ENCODE measurements at regions not wholly inside any gene's neighbourhood (a gene's known extent, or its start where the extent isn't known, plus 50 kb on each side); places are given as distances from the start of the nearest gene placed in this dataset.

- Histone ChIP-seq H3K27ac (peak overlapping the region in 2 of 10 donors; percentile 22 to 49), H3K4me1 (no peaks in the 10 kb centered on the region), H3K27me3 (no peaks in the 10 kb centered on the region), H3K9me3 (no peaks in the 10 kb centered on the region), H3K4me3 (no peak overlapping the region), H3K36me3 (no peaks in the 10 kb centered on the region)
- no peak for DNase-seq
- ATAC-seq, result peak in 1 of 8 donors; percentile 65
- intact Hi-C loops (cut with DNase I), result no loop called here
- no peak for TF ChIP-seq CTCF (IDR thresholded peaks at IDR 0.05)
Observed at GRCh38 chr4:124523816-124524215, 188.7 kb downstream of the ANKRD50 start.

- Histone ChIP-seq H3K27ac (no peak overlapping the region), H3K4me3 (no peak overlapping the region), H3K4me1 (no peaks in the 10 kb centered on the region), H3K27me3 (no peaks in the 10 kb centered on the region), H3K9me3 (no peaks in the 10 kb centered on the region), H3K36me3 (no peaks in the 10 kb centered on the region)
- no peak for TF ChIP-seq CTCF (IDR thresholded peaks at IDR 0.05)
- intact Hi-C loops (cut with DNase I), result no loop called here
- DNase-seq, result no peak
- no peak for ATAC-seq
- WGBS, 2 donors, result 96 to 99% methylated on average over 4 of the region's 4 CpGs
Observed at GRCh38 chr4:124525524-124525923, 187.0 kb downstream of the ANKRD50 start.

- DNase-seq (no peak), ATAC-seq (no peak)
- no peaks in the 10 kb centered on the region for H3K36me3 ChIP-seq
- no peak overlapping the region for H3K4me3 ChIP-seq
- TF ChIP-seq CTCF (IDR thresholded peaks at IDR 0.05), result no peak
- 24 to 43% methylated on average over 2 of the region's 2 CpGs for WGBS, 2 donors
- H3K27ac ChIP-seq, result peak overlapping the region in 2 of 10 donors; percentile 30 to 51
- intact Hi-C loops (cut with DNase I), result no loop called here
- no peaks in the 10 kb centered on the region for H3K9me3 ChIP-seq
- no peaks in the 10 kb centered on the region for H3K27me3 ChIP-seq
- H3K4me1 ChIP-seq, result no peaks in the 10 kb centered on the region
Observed at GRCh38 chr4:124526331-124526730, 186.2 kb downstream of the ANKRD50 start.

- TF ChIP-seq CTCF (IDR thresholded peaks at IDR 0.05), result no peak
- 50 to 76% methylated on average over 4 of the region's 4 CpGs for WGBS, 2 donors
- DNase-seq, result no peak
Observed at GRCh38 chr4:124526769-124527168, 185.8 kb downstream of the ANKRD50 start.

GRCh38 chr4:124527364-124527763, 185.2 kb downstream of the ANKRD50 start:
- TF ChIP-seq CTCF (IDR thresholded peaks at IDR 0.05), result no peak
- no peak for DNase-seq
- H3K9me3 ChIP-seq, result no peaks in the 10 kb centered on the region
- H3K4me3 ChIP-seq, result no peak overlapping the region
- H3K27ac ChIP-seq, result no peak overlapping the region
- ATAC-seq, result no peak
- 96 to 97% methylated on average over 3 of the region's 3 CpGs for WGBS, 2 donors
- no peaks in the 10 kb centered on the region for H3K4me1 ChIP-seq
- H3K36me3 ChIP-seq, result no peaks in the 10 kb centered on the region
- intact Hi-C loops (cut with DNase I), result no loop called here
- no peaks in the 10 kb centered on the region for H3K27me3 ChIP-seq

More at GRCh38 chr4:124526769-124527168, 185.8 kb downstream of the ANKRD50 start:
- no peak for ATAC-seq
- Histone ChIP-seq H3K27ac (peak overlapping the region in 2 of 10 donors; percentile 30 to 51), H3K36me3 (no peaks in the 10 kb centered on the region), H3K27me3 (no peaks in the 10 kb centered on the region), H3K9me3 (no peaks in the 10 kb centered on the region), H3K4me3 (no peak overlapping the region), H3K4me1 (no peaks in the 10 kb centered on the region)
- intact Hi-C loops (cut with DNase I), result no loop called here
